ENCODE measurements at regions not wholly inside any gene's neighbourhood (a gene's known extent, or its start where the extent isn't known, plus 50 kb on each side); places are given as distances from the start of the nearest gene placed in this dataset.

DNA sequence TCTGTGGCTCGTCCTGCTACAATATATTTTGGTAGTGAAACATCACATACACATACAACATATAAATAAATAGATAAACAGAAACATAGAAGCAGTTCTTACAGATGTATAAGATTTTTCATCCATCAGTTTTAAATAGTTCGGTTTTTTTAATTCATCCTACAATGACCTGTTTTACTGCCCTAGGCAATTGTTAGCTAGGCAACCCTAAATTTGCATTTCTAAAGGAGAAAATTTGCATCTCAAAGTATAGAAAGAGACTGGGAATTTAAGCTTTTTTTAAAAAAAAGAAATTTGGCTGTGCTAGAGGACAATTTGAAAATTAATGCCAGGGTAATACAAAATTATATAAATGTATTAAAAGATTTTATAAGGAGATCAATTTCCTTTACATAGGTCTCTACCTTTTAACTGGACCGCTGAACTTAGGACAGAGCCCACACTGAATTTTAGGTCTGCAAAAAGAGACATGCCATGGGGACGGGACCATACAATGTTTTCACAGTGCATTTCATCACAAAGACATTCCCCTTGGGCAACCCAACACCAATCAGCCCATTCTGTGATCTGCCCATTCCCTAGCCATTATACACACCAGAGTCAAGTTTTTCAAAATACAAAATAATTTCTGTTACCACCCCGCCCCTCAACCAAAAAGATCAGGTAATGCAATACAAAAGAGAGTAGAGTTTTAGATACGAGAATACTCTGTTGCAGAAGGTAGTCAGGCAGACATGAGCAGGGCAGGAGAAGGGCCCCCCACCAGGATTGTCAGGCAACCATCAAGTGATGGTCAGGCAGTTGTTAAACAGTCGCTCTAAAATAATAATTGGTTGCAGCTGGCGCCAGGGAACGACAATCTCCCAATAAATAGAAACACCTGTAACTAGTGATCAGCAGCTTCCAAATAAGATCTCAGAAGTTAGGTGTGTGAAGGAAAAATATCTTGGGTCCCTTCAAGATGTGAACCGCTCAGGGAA, 299.7 kb upstream of the SGCG start:
- TF ChIP-seq, protein P1, sequence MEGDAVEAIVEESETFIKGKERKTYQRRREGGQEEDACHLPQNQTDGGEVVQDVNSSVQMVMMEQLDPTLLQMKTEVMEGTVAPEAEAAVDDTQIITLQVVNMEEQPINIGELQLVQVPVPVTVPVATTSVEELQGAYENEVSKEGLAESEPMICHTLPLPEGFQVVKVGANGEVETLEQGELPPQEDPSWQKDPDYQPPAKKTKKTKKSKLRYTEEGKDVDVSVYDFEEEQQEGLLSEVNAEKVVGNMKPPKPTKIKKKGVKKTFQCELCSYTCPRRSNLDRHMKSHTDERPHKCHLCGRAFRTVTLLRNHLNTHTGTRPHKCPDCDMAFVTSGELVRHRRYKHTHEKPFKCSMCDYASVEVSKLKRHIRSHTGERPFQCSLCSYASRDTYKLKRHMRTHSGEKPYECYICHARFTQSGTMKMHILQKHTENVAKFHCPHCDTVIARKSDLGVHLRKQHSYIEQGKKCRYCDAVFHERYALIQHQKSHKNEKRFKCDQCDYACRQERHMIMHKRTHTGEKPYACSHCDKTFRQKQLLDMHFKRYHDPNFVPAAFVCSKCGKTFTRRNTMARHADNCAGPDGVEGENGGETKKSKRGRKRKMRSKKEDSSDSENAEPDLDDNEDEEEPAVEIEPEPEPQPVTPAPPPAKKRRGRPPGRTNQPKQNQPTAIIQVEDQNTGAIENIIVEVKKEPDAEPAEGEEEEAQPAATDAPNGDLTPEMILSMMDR (IDR thresholded peaks at IDR 0.05) = no peak
- TF ChIP-seq POLR2AphosphoS5 (IDR thresholded peaks at IDR 0.05) (no peak), POLR2A (IDR thresholded peaks at IDR 0.05) (no peak), EP300 (IDR thresholded peaks at IDR 0.05) (no peak)
